ENCODE measurements at regions not wholly inside any gene's neighbourhood (a gene's known extent, or its start where the extent isn't known, plus 50 kb on each side); places are given as distances from the start of the nearest gene placed in this dataset.
"Not testable (repeated sequence)": the region's sequence is repeated elsewhere in the genome, so short reads cannot be mapped to it uniquely, and the experiment has no call there.

- no peak for DNase-seq
These were observed 193.9 kb downstream of the DLL1 start for GRCh38 chr6:170096803-170097504.

DNA sequence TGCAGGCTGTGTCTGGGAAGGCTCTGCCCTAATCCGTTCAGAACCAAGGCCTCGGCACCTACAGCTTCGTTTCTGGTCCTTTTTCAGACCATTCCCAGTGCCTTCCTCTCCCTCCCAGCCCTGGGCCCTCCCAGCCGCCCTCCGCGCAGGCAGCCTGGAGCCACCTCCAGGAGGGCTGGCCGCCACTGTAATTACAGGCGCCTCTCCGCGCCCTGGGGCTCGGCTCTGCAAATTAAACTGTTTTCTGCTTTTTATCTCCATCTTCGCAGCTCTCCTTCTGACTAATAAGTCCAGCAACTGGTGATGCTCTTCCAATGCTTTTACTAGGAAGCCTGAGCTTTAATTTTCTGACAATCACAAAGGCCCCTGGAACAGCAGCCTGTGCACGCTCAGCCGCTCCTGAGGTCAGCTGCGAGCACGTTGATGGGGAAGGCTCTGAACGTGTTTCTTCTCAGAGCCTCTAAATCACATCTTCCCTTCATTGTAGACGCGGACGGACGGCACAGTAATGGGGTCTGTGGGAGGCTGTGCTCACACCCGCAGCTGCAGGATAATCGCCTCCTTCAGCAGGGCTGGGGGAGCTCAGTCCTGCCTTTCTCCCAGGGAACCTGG is 194.6 kb downstream of the DLL1 start:
- DNase-seq = no peak

DNA sequence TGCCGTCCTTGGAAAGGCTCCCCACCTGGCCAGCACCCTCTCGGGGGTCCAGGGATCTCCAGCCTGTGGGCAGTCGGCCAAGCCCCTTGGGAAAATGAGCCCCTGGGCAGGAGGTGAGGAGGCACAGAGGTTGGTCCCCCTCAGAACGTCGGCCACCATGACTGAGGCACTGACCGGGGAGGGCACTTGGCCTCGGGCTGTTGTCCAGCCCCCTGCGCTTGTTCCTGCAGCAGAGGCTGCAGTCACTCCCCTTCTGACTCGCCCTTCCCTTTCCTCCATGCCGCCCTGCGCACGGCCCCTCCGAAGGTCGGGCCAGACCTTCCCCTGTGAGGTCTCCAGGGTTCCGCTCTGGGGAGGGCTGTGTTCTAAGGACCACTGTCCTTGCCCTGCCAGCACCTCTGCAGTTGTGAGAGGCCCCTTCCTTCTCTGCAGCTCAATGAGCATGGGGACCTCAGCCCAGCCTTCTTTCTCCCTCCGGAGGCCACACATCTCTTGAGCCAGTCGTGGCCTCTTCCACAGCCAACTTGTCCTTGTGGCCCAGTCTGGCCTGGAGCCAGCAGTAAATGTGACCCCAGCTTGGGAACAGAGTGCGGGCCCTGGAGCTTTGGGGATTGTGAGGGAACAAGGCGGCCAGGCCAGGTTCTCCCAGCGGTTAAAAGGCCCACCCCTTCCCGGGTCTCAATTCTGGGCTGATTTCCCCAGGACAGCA is 195.5 kb downstream of the DLL1 start:
- DNase-seq = no peak

GRCh38 chr6:170094686-170095272 is 196.1 kb downstream of the DLL1 start:
- no peak for DNase-seq

GRCh38 chr6:170093658-170094596 is 197.0 kb downstream of the DLL1 start:
- DNase-seq = no peak

DNA sequence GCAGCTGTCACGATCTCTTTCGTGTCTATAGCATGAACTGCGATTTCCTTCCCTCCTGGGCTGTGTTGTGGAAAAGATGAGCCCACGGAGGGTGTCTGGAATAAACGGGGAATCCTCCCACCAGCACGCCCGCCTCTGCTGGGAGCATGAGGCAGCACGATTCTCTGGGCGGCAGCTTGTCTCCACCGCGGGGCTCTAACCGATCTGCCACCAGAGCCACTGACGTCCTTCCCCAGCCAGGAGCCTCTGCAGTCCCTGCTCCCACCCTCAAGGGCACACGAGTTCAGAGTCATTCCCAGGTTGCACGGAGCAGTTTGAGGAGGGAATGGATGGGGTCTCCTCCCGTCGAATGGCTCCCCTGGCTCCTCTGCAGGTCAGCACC is 197.6 kb downstream of the DLL1 start:
- DNase-seq = no peak

DNA sequence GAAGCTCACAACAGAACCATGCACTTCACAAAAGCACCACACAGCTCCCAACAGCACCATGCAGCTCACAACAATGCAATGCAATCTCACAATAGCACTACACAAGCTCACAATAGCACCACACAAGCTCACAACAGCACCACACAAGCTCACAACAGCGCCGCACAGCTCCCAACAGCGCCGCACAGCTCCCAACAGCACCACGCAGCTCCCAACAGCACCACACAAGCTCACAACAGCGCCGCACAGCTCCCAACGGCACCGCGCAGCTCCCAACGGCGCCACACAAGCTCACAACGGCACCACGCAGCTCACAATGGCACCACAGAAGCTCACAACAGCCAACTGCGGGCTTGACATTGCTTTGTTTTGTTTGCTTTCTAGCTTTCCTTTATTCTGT is 198.1 kb downstream of the DLL1 start:
- no peak for DNase-seq

DNA sequence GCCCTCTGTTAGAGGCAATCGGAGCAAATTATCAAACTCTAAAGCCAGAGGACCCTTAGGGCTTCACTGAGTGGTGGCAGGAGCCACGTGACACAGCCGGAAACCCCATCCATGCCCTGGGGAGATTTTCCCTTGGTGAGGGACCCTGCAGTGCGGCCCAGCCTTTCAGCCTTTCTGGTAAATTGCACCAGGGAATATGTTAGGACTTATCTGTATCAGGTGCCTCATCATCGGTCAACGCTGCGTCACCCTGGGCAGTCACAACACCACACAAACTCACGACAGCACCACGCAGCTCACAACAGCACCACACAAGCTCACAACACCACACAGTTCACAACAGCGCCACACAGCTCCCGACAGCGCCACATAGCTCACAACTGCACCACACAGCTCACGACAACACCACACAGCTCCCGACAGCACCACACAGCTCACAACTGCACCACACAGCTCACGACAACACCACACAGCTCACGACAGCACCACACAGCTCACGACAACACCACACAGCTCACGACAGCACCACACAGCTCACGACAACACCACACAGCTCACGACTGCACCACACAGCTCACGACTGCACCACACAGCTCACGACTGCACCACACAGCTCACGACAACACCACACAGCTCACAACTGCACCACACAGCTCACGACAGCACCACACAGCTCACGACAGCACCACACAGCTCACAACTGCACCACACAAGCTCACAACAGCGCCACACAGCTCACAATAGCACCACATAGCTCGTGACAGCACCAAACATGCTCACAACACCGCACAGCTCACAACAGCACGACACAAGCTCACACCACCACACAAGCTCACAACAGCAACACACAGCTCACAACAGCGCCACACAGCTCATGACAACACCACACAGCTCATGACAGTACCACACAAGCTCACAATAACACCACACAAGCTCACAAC is 199.0 kb downstream of the DLL1 start:
- DNase-seq = no peak

DNA sequence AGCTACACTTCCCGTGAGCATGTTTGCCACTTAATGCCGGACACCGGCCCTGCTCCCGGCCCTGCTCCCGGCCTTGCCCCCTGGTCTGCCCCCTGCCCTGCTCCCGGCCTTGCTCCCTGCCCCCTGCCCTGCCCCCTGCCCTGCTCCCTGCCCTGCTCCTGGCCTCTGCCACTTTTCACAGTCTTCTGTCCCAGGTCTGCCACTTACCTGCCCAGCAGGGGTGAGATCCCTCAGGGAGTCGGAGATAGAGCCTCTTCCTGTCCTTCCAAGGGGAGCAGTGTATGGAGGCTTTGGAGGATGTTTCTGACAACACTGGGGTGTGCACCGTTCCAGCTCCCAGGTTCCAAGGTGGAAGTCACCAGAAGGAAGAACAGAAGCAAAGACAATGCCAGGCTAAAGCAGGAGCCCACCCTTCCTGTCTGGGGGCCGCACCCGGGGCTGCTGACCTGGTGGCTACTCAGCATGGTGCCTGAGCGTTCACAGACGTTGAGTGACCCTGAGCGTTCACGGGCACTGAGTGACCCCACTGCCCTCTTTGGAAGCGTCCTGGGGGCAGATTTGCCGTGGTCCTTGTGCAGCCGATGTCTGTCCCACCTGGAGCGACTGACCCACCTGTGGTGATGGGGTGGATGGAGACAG is 199.8 kb downstream of the DLL1 start:
- DNase-seq = no peak

GRCh38 chr6:170090561-170090960 is 200.3 kb downstream of the DLL1 start:
- DNase-seq = no peak

DNA sequence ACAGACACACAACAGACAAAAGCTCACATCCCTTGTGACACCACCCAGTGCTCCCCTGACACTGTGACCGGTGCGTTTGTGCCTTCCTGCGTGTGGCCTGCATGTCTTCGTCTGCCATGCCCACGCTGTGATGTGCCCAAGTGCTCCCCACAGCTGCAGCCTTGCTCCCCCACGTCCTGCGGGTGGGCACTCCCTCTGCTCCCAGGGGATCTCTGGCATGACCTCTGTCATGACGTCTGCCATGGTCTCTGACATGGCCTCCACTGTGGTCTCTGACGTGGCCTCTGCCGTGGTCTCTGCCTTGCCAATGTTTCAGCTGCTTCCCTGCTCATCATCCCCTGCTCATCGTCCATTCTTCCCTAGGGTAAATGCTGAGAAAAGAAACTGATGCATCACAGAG is 200.9 kb downstream of the DLL1 start:
- DNase-seq = no peak

DNA sequence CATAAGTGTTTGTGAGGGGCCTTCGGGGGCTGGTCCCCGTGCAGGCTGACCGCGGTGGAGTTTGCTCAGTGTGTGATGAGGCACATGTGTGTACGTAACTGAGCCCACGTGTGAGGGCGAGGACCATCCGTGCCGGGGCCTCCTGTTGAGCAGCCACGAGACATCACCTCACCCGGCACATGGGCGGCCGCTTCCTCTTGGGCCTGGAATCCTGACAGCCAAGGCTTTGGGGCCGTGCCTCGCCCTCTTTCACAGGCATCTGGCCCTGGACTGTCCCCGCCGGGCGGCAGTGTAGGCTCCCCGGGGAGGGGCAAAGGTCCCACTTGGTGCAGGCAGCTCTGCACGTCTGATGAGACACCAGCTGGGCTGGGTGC is 202.3 kb downstream of the DLL1 start:
- no peak for DNase-seq

- DNase-seq = no peak
These were observed 202.8 kb downstream of the DLL1 start for GRCh38 chr6:170087941-170088581.

DNA sequence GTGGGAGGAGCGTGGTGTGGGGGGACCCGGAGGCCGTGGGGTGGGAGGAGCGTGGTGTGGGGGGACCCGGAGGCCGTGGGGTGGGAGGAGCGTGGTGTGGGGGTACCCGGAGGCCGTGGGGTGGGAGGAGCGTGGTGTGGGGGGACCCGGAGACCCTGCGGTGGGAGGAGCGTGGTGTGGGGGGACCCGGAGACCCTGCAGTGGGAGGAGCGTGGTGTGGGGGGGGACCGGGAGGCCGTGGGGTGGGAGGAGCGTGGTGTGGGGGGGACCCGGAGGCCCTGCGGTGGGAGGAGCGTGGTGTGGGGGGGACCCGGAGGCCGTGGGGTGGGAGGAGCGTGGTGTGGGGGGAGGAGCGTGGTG is 203.5 kb downstream of the DLL1 start:
- DNase-seq = not testable (repeated sequence)

- DNase-seq = no peak
These were observed 204.0 kb downstream of the DLL1 start for GRCh38 chr6:170086639-170087420.

DNA sequence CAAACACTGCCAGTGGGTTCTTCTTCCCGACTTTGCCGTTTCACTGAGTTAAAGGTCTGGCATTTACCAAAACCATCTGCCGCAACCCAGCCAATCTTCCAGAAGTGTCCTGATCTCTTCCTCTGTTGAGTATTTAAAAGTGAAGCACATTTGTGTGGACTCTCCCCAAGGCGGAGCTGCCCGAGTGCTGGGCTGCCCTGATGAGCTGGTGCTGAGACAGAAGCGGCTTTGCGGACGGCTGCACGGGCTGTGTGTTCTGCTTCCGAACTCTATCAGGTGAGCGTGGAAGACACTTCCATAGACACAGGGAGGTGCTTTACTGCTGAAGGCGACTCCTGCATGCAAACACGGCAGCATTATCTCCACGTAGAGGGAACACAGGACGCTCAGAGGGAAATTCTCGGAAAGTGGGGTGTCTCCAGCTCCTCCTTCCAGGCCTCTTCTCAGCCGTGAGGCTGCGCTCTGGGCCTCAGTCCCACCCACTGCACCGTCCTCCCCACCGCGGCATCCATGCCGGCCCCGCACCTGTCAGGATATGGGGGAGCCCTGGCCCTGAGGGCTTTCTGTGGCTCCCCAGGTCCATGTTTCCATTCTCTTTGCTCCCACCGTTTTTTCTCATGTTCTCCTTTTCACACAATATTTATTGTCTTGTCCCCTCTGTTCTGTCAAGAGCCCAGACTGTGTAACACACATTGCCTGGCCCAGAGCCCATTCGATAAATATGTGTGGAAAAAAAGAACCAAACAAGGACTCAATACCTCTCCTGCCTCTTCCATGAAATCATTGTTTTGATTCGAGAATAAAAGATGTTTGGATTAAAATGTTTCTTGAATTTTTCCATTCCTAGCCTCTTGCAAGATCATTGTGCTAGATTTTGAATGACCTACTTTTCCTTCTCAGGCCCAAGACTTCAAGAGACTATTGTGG is 205.1 kb downstream of the DLL1 start:
- no peak for DNase-seq

DNA sequence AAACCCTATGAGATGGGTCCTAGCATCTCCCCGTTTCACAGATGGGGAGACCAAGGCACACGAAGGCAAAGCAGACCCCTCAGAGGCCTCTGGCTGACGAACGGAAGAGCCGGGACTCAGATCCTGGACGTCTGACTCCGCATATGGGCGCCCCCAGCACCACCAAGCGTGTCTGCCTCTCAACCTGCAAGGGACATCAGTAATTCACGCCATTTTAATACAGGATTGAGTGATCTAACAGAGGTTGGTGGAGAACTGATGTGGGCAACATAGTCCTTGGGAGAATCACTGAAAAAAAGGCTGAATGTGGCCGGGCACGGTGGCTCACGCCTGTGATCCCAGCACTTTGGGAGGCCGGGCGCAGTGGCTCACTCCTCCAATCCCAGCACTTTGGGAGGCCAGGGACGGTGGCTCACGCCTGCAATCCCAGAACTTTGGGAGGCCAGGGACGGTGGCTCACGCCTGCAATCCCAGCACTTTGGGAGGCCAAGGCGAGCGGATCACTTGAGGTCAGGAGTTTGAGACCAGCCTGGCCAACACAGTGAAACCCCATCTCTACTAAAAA is 206.6 kb downstream of the DLL1 start:
- no peak for DNase-seq
